H9 (cell line): ENCODE measurements at regions not wholly inside any gene's neighbourhood (a gene's known extent, or its start where the extent isn't known, plus 50 kb on each side); places are given as distances from the start of the nearest gene placed in this dataset.

Experiments used
- DNase-seq: peaks from one replicate; pipeline ENCODE4 v3.0.0-alpha.2; 2017
- H2AFZ ChIP-seq: one replicate; pipeline ENCODE4 v1.6.1; 2013; ENCODE audit warnings: mild to moderate bottlenecking, low read length, control low read depth, moderate library complexity
- H2AK5ac ChIP-seq: 2 replicates; pipeline ENCODE4 v1.6.1; 2013; ENCODE audit warnings: low read length, control low read depth, mixed read lengths; ENCODE audit not compliant: insufficient read length
- H2BK120ac ChIP-seq: one replicate; pipeline ENCODE4 v1.6.1; 2013; ENCODE audit warnings: low read depth, mild to moderate bottlenecking, low read length, control low read depth, inconsistent platforms; ENCODE audit not compliant: poor library complexity, severe bottlenecking
- H2BK12ac ChIP-seq: 2 replicates; pipeline ENCODE4 v1.6.1; 2013; ENCODE audit warnings: low read length, control low read depth, mixed read lengths, low read depth; ENCODE audit not compliant: insufficient read length
- H2BK15ac ChIP-seq: 2 replicates; pipeline ENCODE4 v1.6.1; 2013; ENCODE audit warnings: low read depth, low read length, control low read depth
- H2BK20ac ChIP-seq: one replicate; pipeline ENCODE4 v1.6.1; 2013; ENCODE audit warnings: low read depth, mild to moderate bottlenecking, low read length, control low read depth, inconsistent platforms; ENCODE audit not compliant: poor library complexity, severe bottlenecking
- H2BK5ac ChIP-seq: 2 replicates; pipeline ENCODE4 v1.6.1; 2013; ENCODE audit warnings: low read length, control low read depth, mixed read lengths; ENCODE audit not compliant: insufficient read length
- H3K14ac ChIP-seq: 2 replicates; pipeline ENCODE4 v1.6.1; 2013; ENCODE audit warnings: low read length, control low read depth; ENCODE audit not compliant: insufficient read depth
- H3K18ac ChIP-seq: 2 replicates; pipeline ENCODE4 v1.6.1; 2013; ENCODE audit warnings: low read depth, mild to moderate bottlenecking, mixed read lengths, low read length, control low read depth; ENCODE audit not compliant: insufficient read length
- H3K23ac ChIP-seq: 2 replicates; pipeline ENCODE4 v1.6.1; 2013; ENCODE audit warnings: low read length, control low read depth, mixed read lengths, low read depth; ENCODE audit not compliant: insufficient read length
- H3K23me2 ChIP-seq: 2 replicates; pipeline ENCODE4 v1.6.1; 2013; ENCODE audit warnings: low read depth, mild to moderate bottlenecking, mixed read lengths, low read length, control low read depth; ENCODE audit not compliant: insufficient read length, poor library complexity, severe bottlenecking
- H3K27ac ChIP-seq: 2 replicates; pipeline ENCODE4 v1.5.1; 2013; ENCODE audit warnings: low read length, control low read depth, mixed read lengths, low read depth; ENCODE audit not compliant: insufficient read length
- H3K27me3 ChIP-seq: 2 replicates; pipeline ENCODE4 v1.6.1; 2013; ENCODE audit warnings: low read length, control low read depth, inconsistent platforms; ENCODE audit not compliant: insufficient read depth
- H3K4ac ChIP-seq: 2 replicates; pipeline ENCODE4 v1.6.1; 2013; ENCODE audit warnings: low read depth, mild to moderate bottlenecking, control low read depth, inconsistent platforms, low read length, moderate library complexity
- H3K4me1 ChIP-seq: 2 replicates; pipeline ENCODE4 v1.6.1; 2013; ENCODE audit warnings: low read length, control low read depth, inconsistent platforms; ENCODE audit not compliant: insufficient read depth
- H3K4me2 ChIP-seq: 2 replicates; pipeline ENCODE4 v1.6.1; 2013; ENCODE audit warnings: low read length, control low read depth, mixed read lengths; ENCODE audit not compliant: insufficient read length, insufficient read depth
- H3K56ac ChIP-seq: 2 replicates; pipeline ENCODE4 v1.6.1; 2013; ENCODE audit warnings: low read depth, mild to moderate bottlenecking, mixed read lengths, low read length, control low read depth; ENCODE audit not compliant: insufficient read length
- H3K79me1 ChIP-seq: 2 replicates; pipeline ENCODE4 v1.6.1; 2013; ENCODE audit warnings: low read depth, mild to moderate bottlenecking, moderate library complexity, low read length, control low read depth, inconsistent platforms; ENCODE audit not compliant: insufficient read depth, poor library complexity, severe bottlenecking
- H3K79me2 ChIP-seq: 2 replicates; pipeline ENCODE4 v1.6.1; 2013; ENCODE audit warnings: low read length, control low read depth, inconsistent platforms; ENCODE audit not compliant: insufficient read depth
- H3K9ac ChIP-seq: 2 replicates; pipeline ENCODE4 v1.6.1; 2013; ENCODE audit warnings: low read length, control low read depth, mixed read lengths; ENCODE audit not compliant: insufficient read length; ENCODE audit errors: extremely low read depth
- H3K9me3 ChIP-seq: one replicate; pipeline ENCODE4 v1.6.1; 2013; ENCODE audit warnings: low read depth, low read length, inconsistent platforms; ENCODE audit not compliant: control insufficient read depth
- H3T11ph ChIP-seq: one replicate; pipeline ENCODE4 v1.6.1; 2013; ENCODE audit warnings: mild to moderate bottlenecking, low read length, control low read depth, inconsistent platforms
- H4K20me1 ChIP-seq: one replicate; pipeline ENCODE4 v1.6.1; 2013; ENCODE audit not compliant: control insufficient read depth, insufficient read length, insufficient read depth
- H4K5ac ChIP-seq: 2 replicates; pipeline ENCODE4 v1.6.1; 2013; ENCODE audit warnings: low read depth, mild to moderate bottlenecking, mixed read lengths, low read length, control low read depth; ENCODE audit not compliant: insufficient read length
- H4K8ac ChIP-seq: replicated peaks from 2 replicates; pipeline ENCODE4 v1.6.1; 2013; ENCODE audit warnings: low read length, control low read depth, mixed read lengths, low read depth; ENCODE audit not compliant: insufficient read length
- H4K91ac ChIP-seq: 2 replicates; pipeline ENCODE4 v1.6.1; 2013; ENCODE audit warnings: low read depth, mild to moderate bottlenecking, moderate library complexity, mixed read lengths, low read length, control low read depth; ENCODE audit not compliant: insufficient read length
- H3K27ac Mint-ChIP-seq, 3 experiments: 2 replicates in 2 of 3; 3 replicates in 1 of 3; pipeline ENCODE4 v1.8.0; 2020 to 2021; ENCODE audit warnings: mixed read lengths in 3 of 3, mild to moderate bottlenecking in 1 of 3, moderate library complexity in 1 of 3
- H3K27me3 Mint-ChIP-seq: 2 replicates; pipeline ENCODE4 v1.8.0; 2021; ENCODE audit warnings: low read depth, mild to moderate bottlenecking, moderate library complexity, mixed read lengths
- H3K36me3 Mint-ChIP-seq, 3 experiments: 2 replicates in 2 of 3; 3 replicates in 1 of 3; pipeline ENCODE4 v1.8.0; 2020 to 2021; ENCODE audit warnings: low read depth in 3 of 3, mixed read lengths in 3 of 3; ENCODE audit not compliant: insufficient read depth in 1 of 3
- H3K4me1 Mint-ChIP-seq, 2 experiments: 2 replicates each; pipeline ENCODE4 v1.8.0; 2020; ENCODE audit warnings: mixed read lengths in 2 of 2
- H3K4me3 Mint-ChIP-seq, 2 experiments: 2 replicates in 1 of 2; 3 replicates in 1 of 2; pipeline ENCODE4 v1.8.0; 2020 to 2021; ENCODE audit warnings: mild to moderate bottlenecking in 2 of 2, mixed read lengths in 2 of 2, moderate library complexity in 1 of 2
- H3K9me3 Mint-ChIP-seq, 2 experiments: 2 replicates in 1 of 2; 3 replicates in 1 of 2; pipeline ENCODE4 v1.8.0; 2020; ENCODE audit warnings: mild to moderate bottlenecking in 2 of 2, mixed read lengths in 2 of 2, moderate library complexity in 1 of 2
- WGBS: extraction: QIAGEN DNeasy Blood & Tissue Kit; methylation state at CpG from one replicate; pipeline ENCODE4 v1.1.7; 2013; ENCODE audit warnings: missing lambda C conversion rate, low lambda C conversion rate, mixed read lengths; ENCODE audit not compliant: insufficient read length; ENCODE audit errors: extremely low coverage; 5-methylcytosine and 5-hydroxymethylcytosine counted together
- TF ChIP-seq, protein P1 (sequence below): fragments of 200-600 bp; sonication (generic); conservative IDR thresholded peaks from 3 replicates; pipeline ENCODE4 v1.8.0; 2021; ENCODE audit warnings: antibody characterized with exemption, mild to moderate bottlenecking

- H3K9me3 ChIP-seq: peaks cover 10% of the 10 kb centered on the region
- H4K8ac ChIP-seq: no peak overlapping the region
- H4K91ac ChIP-seq: no peak overlapping the region
- no peak overlapping the region for H3K4ac ChIP-seq
- no peak overlapping the region for H3K27ac ChIP-seq
- no peak overlapping the region for H2BK5ac ChIP-seq
- peaks cover 34 to 45% of the 10 kb centered on the region in 2 experiments for H3K4me1 Mint-ChIP-seq
- no peak overlapping the region for H2AFZ ChIP-seq
- no peak overlapping the region for H3K14ac ChIP-seq
- no peak overlapping the region for H2AK5ac ChIP-seq
- no peak for DNase-seq
- H3K56ac ChIP-seq: no peak overlapping the region
- no peaks in the 10 kb centered on the region for H4K20me1 ChIP-seq
- TF ChIP-seq, protein P1, sequence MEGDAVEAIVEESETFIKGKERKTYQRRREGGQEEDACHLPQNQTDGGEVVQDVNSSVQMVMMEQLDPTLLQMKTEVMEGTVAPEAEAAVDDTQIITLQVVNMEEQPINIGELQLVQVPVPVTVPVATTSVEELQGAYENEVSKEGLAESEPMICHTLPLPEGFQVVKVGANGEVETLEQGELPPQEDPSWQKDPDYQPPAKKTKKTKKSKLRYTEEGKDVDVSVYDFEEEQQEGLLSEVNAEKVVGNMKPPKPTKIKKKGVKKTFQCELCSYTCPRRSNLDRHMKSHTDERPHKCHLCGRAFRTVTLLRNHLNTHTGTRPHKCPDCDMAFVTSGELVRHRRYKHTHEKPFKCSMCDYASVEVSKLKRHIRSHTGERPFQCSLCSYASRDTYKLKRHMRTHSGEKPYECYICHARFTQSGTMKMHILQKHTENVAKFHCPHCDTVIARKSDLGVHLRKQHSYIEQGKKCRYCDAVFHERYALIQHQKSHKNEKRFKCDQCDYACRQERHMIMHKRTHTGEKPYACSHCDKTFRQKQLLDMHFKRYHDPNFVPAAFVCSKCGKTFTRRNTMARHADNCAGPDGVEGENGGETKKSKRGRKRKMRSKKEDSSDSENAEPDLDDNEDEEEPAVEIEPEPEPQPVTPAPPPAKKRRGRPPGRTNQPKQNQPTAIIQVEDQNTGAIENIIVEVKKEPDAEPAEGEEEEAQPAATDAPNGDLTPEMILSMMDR: no peak
- no peak overlapping the region for H3K18ac ChIP-seq
- H2BK12ac ChIP-seq: no peak overlapping the region
- H2BK15ac ChIP-seq: no peak overlapping the region
- H2BK120ac ChIP-seq: no peak overlapping the region
- no peak overlapping the region for H4K5ac ChIP-seq
- H3K36me3 Mint-ChIP-seq: peaks cover 7 to 12% (median 12%) of the 10 kb centered on the region in 3 experiments
- no peak overlapping the region for H3K9ac ChIP-seq
- WGBS: no CpG with 5 or more reads among the region's 17 CpGs
- H3K4me1 ChIP-seq: peaks cover 6% of the 10 kb centered on the region; the same call in 1 of the 2 replicates
- H3K79me1 ChIP-seq: no peaks in the 10 kb centered on the region
- H3K27me3 ChIP-seq: no peaks in the 10 kb centered on the region
- no peak overlapping the region for H2BK20ac ChIP-seq
- H3T11ph ChIP-seq: no peak overlapping the region
- no peak overlapping the region for H3K4me3 Mint-ChIP-seq
- H3K79me2 ChIP-seq: 0 out of 2 replicates have a peak, but pooled peaks cover 1% of the 10 kb centered on the region
- H3K23ac ChIP-seq: no peak overlapping the region
- 0 out of 2 replicates have a peak, but pooled peaks cover 1% of the 10 kb centered on the region for H3K27me3 Mint-ChIP-seq
- H3K27ac Mint-ChIP-seq: peak overlapping the region in 2 of 3 experiments; percentile 78 to 82; a peak in 2 of 7 replicates
- no peaks in the 10 kb centered on the region for H3K23me2 ChIP-seq
- peaks cover 8 to 11% of the 10 kb centered on the region in 2 experiments for H3K9me3 Mint-ChIP-seq
- H3K4me2 ChIP-seq: no peak overlapping the region
These were observed 177.9 kb upstream of the TENM3 start for GRCh38 chr4:182065255-182065654.
